Jurkat, Clone E6-1 (cell line): ENCODE measurements at regions not wholly inside any gene's neighbourhood (a gene's known extent, or its start where the extent isn't known, plus 50 kb on each side); places are given as distances from the start of the nearest gene placed in this dataset.

ENCODE experiments used
- DNase-seq: peaks from one replicate; pipeline ENCODE4 v3.0.0-alpha.2; 2011; ENCODE audit warnings: low read depth, low spot score
- H3K4me3 ChIP-seq: 2 replicates; pipeline ENCODE4 v1.5.1; 2011; ENCODE audit warnings: mild to moderate bottlenecking, low read length, control low read depth, moderate library complexity

DNA sequence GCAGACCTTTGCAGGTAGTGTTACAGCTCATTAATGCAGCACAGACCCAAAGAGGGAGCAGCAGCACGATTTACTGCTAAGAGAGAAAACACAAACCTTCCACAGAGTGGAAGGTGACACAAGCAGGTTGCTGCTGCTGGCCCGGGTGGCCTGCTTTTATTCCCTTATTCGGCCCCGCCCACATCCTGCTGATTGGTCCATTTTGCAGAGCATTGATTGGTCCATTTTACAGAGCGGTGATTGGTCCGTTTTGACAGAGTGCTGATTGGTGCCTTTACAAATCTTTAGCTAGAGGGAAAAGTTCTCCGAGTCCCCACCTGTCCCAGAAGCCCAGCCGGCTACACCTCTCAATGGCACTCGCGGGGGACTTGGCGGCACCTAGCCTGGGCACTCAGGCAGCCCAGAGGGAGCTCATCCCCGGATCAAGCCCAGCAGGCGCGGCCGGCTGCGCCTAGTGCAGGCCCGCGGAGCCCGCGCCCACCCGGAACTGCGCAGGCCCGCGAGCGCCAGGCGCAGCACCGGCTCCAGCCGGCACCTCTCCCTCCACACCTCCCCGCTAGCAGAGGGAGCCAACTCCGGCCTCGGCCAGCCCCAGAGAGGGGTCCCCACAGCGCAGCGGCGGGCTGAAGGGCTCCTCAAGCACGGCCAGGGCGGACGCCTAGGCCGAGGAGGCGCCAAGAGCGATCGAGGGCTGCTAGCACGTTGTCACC lies 825.6 kb upstream of the HS6ST1 start:
- DNase-seq, result no peak
- H3K4me3 ChIP-seq, result no peak overlapping the region

DNA sequence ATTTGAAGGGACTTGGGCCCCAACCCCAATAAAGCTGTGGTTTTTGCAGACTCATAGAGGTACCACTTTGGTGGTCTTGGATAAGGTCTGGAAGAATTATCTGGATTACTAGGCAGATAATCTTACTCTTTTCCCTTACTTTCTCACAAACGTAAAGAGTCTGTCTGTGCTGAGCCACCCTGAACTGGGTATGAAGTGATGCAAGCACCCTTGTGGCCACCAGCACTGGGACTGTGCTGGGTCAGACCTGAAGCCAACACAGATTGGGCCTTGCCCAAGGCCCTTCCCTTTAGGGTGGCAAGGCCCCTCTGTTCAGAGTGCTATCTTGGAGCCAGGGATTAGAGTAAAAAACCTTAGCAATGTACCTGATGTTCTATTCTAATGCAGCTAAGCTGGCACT lies 827.0 kb upstream of the RAB6C start:
- no peak for DNase-seq

DNA sequence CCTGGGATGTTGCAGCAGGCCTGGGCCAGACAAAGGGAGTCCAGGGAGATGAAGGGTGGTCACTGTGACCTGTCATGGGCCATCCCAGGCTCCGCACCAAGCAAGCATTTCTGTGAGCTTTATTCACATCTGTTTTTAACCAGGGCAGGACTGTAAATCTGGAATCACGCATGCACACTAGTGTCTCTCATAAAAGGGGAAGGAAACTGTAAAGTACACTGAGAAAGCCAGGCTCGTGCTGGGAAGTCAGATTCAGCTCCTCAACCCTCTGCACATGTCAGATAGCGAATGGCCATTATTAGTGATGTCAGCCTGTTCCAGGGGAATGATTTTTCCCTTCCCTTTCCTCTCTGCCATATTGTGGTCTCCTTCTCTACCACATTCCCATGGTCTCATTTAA lies 818.6 kb upstream of the RAB6C start:
- no peak for DNase-seq
- no peak overlapping the region for H3K4me3 ChIP-seq

More for the DNA sequence above, 827.0 kb upstream of the RAB6C start:
- no peak overlapping the region for H3K4me3 ChIP-seq

DNA sequence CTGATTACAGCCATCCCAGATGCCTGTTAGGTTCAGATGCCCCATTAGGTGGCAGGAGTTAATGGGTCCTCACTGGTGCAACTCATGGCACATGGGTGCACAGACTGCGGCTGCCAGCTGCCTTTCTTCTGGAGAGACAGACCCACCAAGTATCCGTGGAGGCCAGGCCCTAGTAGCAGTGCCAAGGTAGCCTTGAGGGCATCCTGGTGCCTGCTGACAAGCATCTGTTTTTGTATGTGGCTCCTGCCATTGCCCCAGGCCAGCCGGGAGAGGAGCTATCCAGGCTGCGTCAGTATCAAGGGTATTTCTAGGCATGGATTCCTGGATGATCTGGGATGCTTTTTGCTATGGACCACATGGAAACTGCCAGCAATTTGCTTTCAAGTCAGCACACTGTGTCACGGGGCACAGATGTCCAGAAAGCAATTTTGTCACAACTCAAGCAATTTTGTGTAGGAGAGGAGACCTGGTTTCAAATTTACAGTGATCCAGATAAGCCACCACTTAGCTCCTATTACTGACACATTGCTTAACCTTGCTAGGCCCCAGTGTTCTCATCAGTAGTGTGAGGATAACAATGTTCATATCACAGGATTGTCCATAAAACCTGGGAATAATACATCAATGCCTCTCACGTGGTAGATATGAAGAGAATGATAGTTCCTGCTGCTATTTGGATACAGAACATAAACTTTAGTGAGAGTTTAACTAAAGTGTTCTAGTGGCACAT lies 815.1 kb upstream of the RAB6C start:
- no peak overlapping the region for H3K4me3 ChIP-seq
- DNase-seq, result no peak

DNA sequence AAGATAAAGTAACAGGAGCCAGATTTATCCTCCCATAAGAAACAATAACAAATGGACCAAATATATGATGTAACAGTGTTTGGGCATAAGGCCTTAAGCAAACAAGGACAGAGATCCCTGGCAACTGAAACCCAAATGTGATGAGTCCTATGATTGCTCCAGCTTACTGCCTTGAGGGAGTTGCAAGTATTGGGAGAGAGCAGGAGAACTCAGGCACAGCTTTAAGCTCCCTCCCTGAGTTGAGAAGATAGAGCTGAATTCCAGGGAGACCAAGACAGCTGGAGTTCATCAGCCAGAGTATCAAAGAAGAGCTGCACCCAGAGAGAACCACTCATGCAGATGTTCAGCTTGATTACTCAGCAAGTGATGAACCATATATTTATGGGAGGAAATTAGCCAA lies 814.5 kb upstream of the RAB6C start:
- no peak overlapping the region for H3K4me3 ChIP-seq
- DNase-seq, result no peak

DNA sequence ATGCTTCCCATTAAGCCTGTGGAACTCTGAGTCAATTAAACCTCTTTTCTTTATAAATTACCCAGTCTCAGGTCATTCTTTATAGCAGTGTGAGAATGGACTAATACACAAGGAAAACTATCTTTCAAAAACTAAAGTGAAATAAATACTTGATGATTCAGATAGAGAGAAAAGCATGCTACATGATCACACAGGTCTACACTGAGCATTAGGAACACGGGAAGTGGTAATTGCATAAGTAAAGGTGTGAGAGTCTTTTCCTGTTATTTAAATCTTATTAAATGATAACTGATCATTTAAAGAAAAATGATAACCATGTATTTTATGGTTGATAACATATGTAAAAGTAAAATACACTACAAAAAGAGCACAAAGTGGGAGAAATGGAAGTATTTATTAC lies 812.0 kb upstream of the RAB6C start:
- H3K4me3 ChIP-seq, result no peak overlapping the region
- no peak for DNase-seq

DNA sequence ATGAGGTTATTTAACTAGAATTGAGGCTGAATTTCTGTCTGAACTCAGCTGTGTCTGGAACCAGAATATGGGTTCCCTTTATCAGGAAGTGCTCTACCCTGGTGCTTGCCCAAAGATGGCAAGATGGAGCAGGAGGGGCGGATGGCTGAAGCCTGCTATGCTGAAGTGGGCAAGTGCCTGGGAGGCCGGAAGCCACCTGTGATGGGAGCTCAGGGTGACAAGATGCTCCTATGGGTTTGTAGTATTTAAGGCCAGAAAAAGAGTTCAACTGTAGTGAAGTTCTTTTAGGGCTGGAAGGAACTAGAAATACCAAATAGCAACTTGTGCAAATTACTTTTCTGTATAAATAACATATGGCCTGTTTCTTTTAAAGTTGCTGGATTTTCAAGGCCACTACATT lies 808.9 kb upstream of the RAB6C start:
- H3K4me3 ChIP-seq, result no peak overlapping the region
- peak; percentile 9 for DNase-seq

DNA sequence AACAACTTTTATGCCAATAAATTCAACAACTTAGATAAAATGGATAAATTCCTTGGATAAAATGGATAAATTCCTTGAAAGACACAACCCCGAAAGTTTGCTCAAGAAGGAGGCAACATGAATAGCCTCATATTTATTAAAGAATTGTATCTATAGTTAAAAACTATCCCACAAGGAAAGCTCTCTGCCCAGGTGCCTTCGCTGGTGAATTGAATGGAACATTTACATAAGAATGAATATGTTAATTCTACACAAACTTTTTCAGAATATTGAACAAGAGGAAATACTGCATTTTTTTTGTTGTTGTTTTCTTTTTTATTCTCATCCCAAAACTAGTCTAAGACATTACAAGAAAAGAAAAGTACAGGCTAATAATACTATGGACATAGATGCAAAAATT lies 805.3 kb upstream of the RAB6C start:
- DNase-seq, result no peak

DNA sequence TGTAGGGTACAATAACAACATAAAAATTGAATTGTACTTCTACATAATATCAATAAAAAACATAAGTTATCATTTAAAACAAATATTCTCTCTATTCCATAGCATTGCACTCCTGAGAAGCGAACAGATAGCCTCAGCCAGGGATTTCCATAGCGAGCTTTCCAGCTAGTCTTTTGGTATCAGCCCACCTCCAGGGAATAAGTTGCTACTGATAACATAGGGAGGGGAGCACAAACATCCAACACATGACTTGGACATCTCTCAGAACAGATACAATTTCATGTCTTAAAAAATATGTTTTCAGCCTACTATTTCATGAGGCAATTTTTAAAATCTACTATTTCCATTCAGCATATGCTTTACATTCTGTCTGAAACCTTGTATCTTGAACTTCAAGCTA lies 804.4 kb upstream of the RAB6C start:
- no peak overlapping the region for H3K4me3 ChIP-seq
- no peak for DNase-seq

More for the DNA sequence above, 805.3 kb upstream of the RAB6C start:
- H3K4me3 ChIP-seq, result no peak overlapping the region

DNA sequence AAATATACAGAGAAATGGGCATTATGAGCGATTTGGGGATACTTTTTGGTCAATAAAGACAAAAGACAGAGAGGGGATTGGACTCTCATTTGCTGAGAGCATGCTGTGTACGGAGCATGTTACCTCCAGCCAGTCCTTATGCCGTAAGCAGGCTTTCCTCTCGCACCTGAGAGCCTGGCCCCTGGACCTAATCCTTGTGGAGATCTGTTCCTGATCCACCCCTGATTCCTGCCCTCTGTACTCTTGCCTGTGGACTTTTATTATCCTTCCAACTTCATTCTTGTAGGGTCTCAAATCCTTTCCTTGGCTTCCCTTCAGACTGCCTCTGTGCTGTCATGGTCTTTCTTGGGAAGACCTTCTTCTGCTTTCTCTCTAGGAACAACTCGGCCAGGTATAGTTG lies 803.1 kb upstream of the RAB6C start:
- H3K4me3 ChIP-seq, result no peak overlapping the region
- no peak for DNase-seq

DNA sequence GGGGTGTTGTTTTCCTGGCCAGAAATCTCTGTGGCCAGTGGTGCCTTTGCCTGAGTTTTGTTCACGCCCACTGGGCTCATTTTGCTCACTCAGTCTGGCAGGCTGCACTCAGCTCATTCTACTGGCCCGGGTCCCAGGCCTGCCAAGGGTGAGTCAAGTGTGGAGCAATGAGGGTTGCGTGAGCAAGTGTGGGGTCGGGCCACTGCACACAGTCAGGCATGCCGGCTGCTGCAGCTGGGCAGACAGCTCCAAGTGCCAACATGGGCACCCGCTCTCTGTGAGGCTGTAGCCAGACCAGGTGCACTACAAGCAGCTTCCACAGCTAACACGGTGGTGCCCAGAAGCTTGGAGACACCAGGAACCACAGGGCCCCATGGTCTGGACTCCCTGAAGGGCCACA lies 801.1 kb upstream of the RAB6C start:
- no peak overlapping the region for H3K4me3 ChIP-seq
- DNase-seq, result no peak

DNA sequence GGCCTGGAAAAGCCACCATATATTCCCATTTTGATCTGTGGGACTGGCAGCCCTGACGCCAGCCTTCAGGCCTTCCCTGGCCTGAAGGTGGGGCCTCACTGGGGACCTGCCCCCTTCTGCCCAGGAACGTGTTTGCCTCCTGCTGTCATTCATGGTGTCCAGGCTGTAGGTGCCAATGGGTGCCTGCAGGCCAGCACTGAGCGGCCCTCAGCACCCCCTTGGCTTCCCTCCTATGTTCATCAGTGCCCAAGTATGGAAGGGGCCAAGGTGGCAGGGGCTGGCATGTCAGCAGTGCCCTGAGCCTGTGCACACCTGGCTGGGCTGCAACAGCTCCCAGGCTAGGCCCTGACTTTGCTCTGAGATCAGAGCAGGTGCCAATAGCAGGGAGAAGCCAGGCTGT lies 800.3 kb upstream of the RAB6C start:
- no peak for DNase-seq

DNA sequence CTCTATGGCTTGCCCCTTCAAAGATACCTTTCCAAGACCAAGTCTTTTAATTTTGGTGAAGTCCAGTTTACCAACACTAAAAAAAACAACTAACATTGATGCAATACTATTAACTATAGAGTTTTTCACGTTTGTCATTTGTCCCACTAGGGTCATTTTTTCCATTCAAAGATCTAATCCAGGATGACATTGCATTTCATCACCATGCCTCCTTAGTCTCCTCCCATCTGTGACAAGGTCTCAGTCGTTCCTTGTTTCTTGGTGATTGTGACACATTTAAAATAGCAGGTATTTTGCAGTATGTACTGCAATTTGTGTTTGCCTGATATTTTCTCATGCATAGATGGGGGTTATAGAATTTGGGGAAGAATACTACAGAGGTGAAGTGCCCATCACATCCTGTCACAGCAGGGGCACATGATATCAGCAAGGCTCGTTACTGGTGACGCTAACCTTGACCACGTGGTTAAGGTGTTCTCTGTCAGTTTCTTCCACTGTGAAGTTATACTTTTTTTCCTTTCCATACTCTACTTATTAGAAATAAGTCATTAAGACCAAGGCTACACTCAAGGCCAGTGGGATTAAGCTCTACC lies 799.2 kb upstream of the RAB6C start:
- no peak for DNase-seq
- no peak overlapping the region for H3K4me3 ChIP-seq

More for the DNA sequence above, 800.3 kb upstream of the RAB6C start:
- no peak overlapping the region for H3K4me3 ChIP-seq

DNA sequence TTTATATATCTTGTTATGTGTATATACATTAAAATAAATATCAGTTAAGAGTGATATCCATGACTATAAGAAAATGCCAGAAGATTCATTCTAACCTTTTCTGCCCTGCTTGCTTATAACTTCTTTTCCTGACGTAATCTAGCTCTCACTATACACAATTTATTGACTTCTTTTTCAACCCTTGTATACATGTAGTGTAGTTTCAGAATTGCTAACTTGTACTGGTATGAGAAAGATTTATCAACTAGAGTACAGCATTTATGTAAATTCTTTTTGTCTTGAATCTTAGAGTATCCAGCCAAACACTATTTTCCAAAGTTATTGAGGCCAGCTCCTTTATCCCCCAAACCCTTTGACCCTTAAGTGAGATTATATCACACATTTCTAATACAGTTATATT lies 798.0 kb upstream of the RAB6C start:
- no peak for DNase-seq
- no peak overlapping the region for H3K4me3 ChIP-seq

DNA sequence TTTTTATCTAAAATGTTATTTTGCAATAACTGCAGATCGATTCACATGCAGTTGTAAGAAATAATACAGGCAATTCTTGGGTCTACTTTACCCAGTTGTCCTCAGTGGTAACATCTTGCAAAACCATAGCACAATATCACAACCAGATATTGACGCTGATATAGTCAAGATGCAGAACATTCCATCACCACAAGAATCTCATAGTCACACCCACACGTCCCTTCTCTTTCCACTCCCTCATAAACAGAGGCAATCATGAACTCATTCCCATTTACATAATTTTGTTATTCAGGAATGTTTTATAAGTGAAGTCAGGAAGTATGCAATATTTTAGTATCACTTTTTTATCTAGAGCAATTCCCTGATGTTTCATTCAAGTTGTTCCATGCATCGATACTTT lies 797.5 kb upstream of the RAB6C start:
- no peak overlapping the region for H3K4me3 ChIP-seq
- no peak for DNase-seq

DNA sequence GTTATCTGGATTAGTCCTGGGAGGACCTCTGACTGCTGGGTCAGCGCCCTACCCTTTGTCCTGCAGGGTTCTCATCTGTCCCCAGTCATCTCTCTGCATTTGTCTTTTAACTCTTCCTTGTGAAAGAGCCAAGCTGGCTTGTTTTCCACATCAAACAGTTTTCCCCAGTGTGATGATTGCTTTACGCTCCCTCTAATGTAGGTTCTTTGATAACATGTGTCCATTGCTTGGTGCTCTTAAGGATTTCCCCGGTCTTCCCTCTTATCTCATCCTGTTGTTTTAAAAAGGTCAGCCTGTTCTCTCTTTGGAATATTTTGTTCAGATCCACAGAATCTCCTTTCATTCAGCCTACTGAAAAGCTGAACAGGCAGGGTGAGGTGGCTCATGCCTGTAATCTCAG lies 792.1 kb upstream of the RAB6C start:
- DNase-seq, result no peak
- no peak overlapping the region for H3K4me3 ChIP-seq

DNA sequence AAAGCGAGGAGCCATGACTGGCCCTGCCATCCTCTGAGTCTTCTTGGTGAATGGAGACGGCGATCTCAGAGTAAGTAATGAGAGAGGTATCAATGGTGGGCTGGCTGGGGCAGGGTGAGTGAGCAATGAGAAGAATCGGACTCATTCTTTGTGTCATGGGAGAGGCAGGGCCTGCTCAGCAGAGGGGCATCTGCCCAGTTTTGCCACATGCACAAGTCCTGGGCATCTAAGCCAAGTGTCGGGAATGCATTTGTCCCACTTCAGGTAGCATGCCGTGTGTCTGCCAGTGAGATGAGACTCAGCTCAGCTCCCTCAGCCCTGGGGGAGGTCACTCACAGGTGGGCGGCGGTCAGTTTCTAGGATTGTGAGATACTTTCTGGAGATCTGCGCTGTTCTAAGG lies 791.0 kb upstream of the RAB6C start:
- no peak for DNase-seq
- H3K4me3 ChIP-seq, result no peak overlapping the region

DNA sequence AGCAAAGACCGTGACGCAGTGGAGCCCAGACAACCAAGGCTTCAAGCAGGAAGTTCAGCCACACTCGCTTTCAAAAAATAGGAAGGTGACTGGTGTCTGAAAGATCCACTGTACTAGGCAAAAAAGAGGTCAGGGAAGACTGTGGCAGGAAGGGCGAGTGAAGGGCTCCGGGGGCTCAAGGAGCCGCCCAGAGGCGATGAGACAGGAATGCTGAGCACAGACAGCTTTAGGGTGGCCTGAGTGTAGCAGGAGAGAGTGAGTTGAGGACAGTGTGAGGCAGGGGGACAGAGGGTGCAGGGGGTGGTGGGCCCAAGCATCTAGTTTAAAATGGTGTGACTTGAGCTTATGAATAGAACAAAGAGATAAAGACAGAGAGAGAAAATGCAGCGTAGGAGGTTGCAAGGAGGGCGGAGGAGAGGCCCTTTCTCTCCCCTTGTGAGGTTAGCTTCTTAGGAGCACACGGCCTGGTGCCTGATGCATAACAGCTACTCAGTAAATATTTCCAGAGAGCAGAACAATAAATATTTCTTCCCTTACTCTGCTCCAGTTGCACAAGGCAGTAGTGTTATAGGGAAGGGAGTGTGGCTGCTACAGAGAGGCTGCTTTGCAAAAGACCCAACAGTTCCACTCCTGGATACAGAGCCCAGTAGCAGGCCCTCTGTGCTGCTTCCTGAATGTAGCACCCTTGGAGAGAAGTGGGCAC lies 789.7 kb upstream of the RAB6C start:
- DNase-seq, result no peak
- H3K4me3 ChIP-seq, result no peak overlapping the region

DNA sequence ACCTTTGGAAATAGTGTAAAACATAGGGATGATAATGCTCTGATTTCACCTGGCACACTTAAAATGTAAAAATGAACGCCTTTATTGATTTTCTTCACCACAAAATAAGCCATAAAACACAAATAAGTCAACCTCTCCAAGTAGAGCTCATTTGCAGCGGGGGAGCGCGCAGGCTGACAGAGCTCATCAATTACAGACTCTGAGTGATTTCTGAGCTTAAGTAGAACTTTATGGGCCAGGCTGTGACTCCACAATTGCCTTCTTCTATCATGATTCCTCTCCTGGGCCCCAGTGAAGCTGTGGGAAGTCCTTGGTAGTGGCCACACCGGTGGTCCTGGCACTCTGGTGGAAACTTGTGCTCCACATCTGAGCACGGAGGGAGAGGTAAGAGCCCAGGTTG lies 789.0 kb upstream of the RAB6C start:
- H3K4me3 ChIP-seq, result no peak overlapping the region
- no peak for DNase-seq

DNA sequence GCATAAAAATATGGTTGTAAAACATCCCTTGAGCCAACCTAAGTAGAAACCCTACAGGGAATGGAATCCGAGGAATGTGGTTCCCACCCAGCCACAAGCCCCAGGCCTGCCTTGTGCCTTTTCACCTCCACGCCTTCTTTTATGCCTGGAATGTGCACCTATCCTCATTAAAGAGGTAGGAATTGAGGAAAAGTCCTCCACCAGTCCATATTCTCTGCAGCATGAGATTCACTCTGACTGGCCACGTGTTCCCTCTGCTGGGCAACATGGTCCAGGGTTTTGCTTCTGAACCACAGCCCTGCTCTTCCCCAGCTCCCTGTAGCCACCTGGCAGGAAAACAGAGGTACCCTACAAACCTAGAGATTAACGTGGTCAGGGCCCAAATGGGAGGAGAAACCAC lies 787.9 kb upstream of the RAB6C start:
- no peak for DNase-seq
- H3K4me3 ChIP-seq, result no peak overlapping the region
